ENCODE measurements at regions not wholly inside any gene's neighbourhood (a gene's known extent, or its start where the extent isn't known, plus 50 kb on each side); places are given as distances from the start of the nearest gene placed in this dataset.

DNA sequence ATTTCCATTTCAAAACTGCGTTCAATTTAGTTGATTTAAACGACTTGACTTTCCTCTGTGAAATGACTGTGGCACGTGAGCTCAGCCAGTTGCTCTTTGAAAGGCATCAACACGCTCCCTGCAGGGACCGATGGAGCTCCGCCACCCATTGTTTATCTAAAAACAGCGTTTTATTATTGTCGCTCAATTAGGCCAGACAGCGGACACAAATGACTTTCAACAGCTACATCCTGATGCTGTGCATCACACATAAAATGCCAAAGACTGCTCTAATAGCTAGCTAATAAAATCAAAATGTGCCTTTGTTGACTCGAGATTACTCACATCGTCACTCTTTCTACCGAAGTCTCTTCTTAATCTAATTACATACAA lies 332.5 kb downstream of the CD83 start (continued):
- TF ChIP-seq, protein P1, sequence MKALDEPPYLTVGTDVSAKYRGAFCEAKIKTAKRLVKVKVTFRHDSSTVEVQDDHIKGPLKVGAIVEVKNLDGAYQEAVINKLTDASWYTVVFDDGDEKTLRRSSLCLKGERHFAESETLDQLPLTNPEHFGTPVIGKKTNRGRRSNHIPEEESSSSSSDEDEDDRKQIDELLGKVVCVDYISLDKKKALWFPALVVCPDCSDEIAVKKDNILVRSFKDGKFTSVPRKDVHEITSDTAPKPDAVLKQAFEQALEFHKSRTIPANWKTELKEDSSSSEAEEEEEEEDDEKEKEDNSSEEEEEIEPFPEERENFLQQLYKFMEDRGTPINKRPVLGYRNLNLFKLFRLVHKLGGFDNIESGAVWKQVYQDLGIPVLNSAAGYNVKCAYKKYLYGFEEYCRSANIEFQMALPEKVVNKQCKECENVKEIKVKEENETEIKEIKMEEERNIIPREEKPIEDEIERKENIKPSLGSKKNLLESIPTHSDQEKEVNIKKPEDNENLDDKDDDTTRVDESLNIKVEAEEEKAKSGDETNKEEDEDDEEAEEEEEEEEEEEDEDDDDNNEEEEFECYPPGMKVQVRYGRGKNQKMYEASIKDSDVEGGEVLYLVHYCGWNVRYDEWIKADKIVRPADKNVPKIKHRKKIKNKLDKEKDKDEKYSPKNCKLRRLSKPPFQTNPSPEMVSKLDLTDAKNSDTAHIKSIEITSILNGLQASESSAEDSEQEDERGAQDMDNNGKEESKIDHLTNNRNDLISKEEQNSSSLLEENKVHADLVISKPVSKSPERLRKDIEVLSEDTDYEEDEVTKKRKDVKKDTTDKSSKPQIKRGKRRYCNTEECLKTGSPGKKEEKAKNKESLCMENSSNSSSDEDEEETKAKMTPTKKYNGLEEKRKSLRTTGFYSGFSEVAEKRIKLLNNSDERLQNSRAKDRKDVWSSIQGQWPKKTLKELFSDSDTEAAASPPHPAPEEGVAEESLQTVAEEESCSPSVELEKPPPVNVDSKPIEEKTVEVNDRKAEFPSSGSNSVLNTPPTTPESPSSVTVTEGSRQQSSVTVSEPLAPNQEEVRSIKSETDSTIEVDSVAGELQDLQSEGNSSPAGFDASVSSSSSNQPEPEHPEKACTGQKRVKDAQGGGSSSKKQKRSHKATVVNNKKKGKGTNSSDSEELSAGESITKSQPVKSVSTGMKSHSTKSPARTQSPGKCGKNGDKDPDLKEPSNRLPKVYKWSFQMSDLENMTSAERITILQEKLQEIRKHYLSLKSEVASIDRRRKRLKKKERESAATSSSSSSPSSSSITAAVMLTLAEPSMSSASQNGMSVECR (CRISPR knock-in tag; IDR thresholded peaks at IDR 0.05; ENCODE audit: borderline replicate concordance) = no peak
- TF ChIP-seq, protein P2, sequence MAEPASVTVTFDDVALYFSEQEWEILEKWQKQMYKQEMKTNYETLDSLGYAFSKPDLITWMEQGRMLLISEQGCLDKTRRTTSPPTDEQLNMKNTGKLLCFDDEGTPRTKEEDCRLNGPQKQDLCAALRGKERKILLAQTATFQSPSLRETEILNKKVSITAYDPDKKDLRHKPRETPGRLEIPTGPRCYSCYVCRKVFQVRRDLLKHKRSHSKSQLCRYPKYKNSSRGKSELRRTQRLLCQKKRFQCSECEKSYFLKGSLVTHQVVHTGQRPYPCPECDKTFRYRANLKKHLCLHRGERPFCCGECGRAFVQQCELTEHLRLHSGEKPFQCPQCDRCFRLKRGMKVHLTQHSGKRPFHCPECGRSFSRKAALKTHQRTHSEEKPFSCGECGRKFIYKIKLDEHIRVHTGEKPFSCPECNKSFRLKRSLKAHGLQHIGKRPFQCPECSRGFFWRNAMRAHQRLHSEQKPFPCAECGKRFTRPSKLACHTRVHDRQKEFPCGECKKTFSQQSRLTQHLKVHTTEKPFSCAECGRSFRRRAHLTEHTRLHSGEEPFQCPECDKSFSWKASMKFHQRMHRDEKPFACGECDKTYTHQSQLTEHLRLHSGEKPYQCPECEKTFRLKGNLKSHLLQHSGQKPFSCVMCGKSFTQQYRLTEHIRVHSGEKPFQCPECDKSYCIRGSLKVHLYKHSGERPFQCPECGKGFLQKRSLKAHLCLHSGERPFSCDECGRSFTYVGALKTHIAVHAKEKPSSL (CRISPR knock-in tag; conservative IDR thresholded peaks at IDR 0.05) = no peak
- TF ChIP-seq MXD4 (CRISPR knock-in tag; IDR thresholded peaks at IDR 0.05; ENCODE audit: borderline replicate concordance) = no peak

DNA sequence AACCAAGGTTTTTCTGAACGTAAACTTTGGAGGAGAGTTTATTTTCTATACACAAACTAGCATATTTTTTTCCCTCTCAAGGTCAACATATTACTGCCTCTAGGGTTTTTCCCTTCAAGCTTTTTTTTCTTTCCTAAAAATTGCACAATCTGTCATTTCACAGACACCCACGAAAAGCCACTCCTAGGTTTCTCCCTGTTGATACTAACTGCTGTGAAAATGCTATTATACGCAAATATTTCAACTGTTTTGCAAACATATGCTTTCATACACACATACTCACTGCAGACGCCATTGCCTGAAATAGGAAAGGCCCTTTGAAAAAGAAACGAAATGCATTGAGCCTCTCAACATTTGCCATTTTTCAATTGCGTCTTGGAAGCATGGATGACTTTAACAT lies 333.0 kb downstream of the CD83 start:
- Mint-ChIP-seq H3K27me3 (ENCODE audit: low read depth) (peaks cover 4% of the 10 kb centered on the region), H3K27ac (no peak overlapping the region), H3K4me3 (no peak overlapping the region), H3K4me1 (peaks cover 21% of the 10 kb centered on the region), H3K36me3 (peaks cover 22% of the 10 kb centered on the region), H3K9me3 (peaks cover 23% of the 10 kb centered on the region)
- ATAC-seq = no peak
- CTCF ChIA-PET = no interaction called here
- no peak for DNase-seq (ENCODE audit: low spot score)
- POLR2A ChIA-PET = no interaction called here
- TF ChIP-seq GRHL2 (CRISPR knock-in tag; IDR thresholded peaks at IDR 0.05; ENCODE audit: insufficient replicate concordance, severe bottlenecking) = no peak
- TF ChIP-seq, protein P3, sequence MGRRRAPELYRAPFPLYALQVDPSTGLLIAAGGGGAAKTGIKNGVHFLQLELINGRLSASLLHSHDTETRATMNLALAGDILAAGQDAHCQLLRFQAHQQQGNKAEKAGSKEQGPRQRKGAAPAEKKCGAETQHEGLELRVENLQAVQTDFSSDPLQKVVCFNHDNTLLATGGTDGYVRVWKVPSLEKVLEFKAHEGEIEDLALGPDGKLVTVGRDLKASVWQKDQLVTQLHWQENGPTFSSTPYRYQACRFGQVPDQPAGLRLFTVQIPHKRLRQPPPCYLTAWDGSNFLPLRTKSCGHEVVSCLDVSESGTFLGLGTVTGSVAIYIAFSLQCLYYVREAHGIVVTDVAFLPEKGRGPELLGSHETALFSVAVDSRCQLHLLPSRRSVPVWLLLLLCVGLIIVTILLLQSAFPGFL (CRISPR knock-in tag; IDR thresholded peaks at IDR 0.05; ENCODE audit: borderline replicate concordance) = no peak
- TF ChIP-seq, protein P4, sequence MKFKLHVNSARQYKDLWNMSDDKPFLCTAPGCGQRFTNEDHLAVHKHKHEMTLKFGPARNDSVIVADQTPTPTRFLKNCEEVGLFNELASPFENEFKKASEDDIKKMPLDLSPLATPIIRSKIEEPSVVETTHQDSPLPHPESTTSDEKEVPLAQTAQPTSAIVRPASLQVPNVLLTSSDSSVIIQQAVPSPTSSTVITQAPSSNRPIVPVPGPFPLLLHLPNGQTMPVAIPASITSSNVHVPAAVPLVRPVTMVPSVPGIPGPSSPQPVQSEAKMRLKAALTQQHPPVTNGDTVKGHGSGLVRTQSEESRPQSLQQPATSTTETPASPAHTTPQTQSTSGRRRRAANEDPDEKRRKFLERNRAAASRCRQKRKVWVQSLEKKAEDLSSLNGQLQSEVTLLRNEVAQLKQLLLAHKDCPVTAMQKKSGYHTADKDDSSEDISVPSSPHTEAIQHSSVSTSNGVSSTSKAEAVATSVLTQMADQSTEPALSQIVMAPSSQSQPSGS (CRISPR knock-in tag; IDR thresholded peaks at IDR 0.05; ENCODE audit: borderline replicate concordance, low read depth) = no peak
- TF ChIP-seq, protein P5, sequence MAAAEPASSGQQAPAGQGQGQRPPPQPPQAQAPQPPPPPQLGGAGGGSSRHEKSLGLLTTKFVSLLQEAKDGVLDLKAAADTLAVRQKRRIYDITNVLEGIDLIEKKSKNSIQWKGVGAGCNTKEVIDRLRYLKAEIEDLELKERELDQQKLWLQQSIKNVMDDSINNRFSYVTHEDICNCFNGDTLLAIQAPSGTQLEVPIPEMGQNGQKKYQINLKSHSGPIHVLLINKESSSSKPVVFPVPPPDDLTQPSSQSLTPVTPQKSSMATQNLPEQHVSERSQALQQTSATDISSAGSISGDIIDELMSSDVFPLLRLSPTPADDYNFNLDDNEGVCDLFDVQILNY (CRISPR knock-in tag; IDR thresholded peaks at IDR 0.05) = no peak
- TF ChIP-seq, protein P6, sequence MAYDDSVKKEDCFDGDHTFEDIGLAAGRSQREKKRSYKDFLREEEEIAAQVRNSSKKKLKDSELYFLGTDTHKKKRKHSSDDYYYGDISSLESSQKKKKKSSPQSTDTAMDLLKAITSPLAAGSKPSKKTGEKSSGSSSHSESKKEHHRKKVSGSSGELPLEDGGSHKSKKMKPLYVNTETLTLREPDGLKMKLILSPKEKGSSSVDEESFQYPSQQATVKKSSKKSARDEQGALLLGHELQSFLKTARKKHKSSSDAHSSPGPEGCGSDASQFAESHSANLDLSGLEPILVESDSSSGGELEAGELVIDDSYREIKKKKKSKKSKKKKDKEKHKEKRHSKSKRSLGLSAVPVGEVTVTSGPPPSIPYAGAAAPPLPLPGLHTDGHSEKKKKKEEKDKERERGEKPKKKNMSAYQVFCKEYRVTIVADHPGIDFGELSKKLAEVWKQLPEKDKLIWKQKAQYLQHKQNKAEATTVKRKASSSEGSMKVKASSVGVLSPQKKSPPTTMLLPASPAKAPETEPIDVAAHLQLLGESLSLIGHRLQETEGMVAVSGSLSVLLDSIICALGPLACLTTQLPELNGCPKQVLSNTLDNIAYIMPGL (CRISPR knock-in tag; IDR thresholded peaks at IDR 0.05) = no peak
- no peak for TF ChIP-seq FOXJ3 (CRISPR knock-in tag; IDR thresholded peaks at IDR 0.05; ENCODE audit: borderline replicate concordance)
- TF ChIP-seq ZNF317 (CRISPR knock-in tag; IDR thresholded peaks at IDR 0.05; ENCODE audit: borderline replicate concordance, low read depth) = no peak
- TF ChIP-seq, protein P7, sequence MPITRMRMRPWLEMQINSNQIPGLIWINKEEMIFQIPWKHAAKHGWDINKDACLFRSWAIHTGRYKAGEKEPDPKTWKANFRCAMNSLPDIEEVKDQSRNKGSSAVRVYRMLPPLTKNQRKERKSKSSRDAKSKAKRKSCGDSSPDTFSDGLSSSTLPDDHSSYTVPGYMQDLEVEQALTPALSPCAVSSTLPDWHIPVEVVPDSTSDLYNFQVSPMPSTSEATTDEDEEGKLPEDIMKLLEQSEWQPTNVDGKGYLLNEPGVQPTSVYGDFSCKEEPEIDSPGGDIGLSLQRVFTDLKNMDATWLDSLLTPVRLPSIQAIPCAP (CRISPR knock-in tag; IDR thresholded peaks at IDR 0.05) = no peak
- TF ChIP-seq EMX1 (CRISPR knock-in tag; IDR thresholded peaks at IDR 0.05) = no peak
- no peak for TF ChIP-seq ZNF138 (CRISPR knock-in tag; conservative IDR thresholded peaks at IDR 0.05)
- TF ChIP-seq, protein P8, sequence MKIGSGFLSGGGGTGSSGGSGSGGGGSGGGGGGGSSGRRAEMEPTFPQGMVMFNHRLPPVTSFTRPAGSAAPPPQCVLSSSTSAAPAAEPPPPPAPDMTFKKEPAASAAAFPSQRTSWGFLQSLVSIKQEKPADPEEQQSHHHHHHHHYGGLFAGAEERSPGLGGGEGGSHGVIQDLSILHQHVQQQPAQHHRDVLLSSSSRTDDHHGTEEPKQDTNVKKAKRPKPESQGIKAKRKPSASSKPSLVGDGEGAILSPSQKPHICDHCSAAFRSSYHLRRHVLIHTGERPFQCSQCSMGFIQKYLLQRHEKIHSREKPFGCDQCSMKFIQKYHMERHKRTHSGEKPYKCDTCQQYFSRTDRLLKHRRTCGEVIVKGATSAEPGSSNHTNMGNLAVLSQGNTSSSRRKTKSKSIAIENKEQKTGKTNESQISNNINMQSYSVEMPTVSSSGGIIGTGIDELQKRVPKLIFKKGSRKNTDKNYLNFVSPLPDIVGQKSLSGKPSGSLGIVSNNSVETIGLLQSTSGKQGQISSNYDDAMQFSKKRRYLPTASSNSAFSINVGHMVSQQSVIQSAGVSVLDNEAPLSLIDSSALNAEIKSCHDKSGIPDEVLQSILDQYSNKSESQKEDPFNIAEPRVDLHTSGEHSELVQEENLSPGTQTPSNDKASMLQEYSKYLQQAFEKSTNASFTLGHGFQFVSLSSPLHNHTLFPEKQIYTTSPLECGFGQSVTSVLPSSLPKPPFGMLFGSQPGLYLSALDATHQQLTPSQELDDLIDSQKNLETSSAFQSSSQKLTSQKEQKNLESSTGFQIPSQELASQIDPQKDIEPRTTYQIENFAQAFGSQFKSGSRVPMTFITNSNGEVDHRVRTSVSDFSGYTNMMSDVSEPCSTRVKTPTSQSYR (CRISPR knock-in tag; IDR thresholded peaks at IDR 0.05) = no peak
- TF ChIP-seq RELA (CRISPR knock-in tag; IDR thresholded peaks at IDR 0.05; ENCODE audit: borderline replicate concordance) = no peak
- TF ChIP-seq, protein P9, sequence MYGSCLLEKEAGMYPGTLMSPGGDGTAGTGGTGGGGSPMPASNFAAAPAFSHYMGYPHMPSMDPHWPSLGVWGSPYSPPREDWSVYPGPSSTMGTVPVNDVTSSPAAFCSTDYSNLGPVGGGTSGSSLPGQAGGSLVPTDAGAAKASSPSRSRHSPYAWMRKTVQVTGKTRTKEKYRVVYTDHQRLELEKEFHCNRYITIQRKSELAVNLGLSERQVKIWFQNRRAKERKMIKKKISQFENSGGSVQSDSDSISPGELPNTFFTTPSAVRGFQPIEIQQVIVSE (CRISPR knock-in tag; IDR thresholded peaks at IDR 0.05; ENCODE audit: borderline replicate concordance) = no peak
- no peak for TF ChIP-seq GTF2I (CRISPR knock-in tag; conservative IDR thresholded peaks at IDR 0.05)
